LoVo (cell line): ENCODE measurements at regions not wholly inside any gene's neighbourhood (a gene's known extent, or its start where the extent isn't known, plus 50 kb on each side); places are given as distances from the start of the nearest gene placed in this dataset.

Experiments used
- DNase-seq: peaks from one replicate; pipeline ENCODE4 v3.0.0-alpha.2; 2016; ENCODE audit warnings: low spot score

DNA sequence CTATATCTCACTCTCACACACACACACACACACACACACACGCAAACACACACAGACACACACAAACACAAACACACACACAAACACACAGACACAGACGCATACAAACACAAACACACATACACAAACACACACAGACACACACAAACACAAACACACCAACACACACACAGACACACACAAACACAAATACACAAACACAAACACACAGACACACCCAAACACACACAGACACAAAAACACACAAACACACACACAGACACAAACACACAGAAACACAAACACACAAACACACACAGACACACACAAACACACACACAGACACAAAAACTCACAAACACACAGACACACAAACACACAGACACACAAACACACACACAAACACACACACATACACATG, 329.0 kb downstream of the ZNF536 start:
- DNase-seq = no peak

DNA sequence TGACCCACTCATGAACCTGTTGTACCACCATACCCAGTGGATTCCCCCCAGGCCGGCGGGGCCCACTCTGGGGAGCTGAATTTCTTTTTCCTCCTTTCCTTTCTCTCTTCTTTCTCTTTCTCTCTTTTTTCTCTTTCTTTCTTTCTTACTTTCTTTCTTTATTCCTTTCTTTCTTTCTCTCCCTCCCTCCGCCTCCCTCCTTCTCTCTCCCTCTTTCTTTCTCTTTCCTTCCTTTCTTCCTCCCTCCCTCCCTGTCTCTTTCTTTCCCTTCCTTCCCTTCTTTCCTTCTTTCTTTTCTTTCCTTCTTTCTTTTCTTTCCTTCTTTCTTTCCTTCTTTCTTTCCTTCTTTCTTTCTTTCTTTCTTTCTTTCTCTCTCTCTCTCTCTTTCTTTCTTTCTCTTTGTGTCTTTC, 327.7 kb downstream of the ZNF536 start:
- DNase-seq = no peak

DNA sequence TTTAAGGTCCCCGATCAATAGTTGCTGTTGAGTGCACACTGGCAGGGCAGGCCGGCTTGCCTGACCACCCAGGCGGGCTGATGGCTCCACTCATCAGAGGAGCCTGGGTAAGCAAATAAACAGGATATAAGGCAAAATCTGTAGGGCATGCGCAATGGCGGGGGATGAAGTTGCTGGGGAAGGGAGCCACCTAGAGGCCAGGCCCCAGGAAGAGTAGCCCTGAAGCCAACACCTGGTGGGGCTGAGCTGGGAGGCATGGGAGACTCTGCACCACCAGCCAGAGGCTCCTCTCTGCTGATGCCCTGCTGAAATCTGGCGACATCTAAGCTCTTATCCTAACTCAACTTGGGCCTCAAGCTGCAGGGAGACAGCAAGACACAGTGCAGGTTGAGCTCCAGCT, 324.3 kb downstream of the ZNF536 start:
- no peak for DNase-seq

DNA sequence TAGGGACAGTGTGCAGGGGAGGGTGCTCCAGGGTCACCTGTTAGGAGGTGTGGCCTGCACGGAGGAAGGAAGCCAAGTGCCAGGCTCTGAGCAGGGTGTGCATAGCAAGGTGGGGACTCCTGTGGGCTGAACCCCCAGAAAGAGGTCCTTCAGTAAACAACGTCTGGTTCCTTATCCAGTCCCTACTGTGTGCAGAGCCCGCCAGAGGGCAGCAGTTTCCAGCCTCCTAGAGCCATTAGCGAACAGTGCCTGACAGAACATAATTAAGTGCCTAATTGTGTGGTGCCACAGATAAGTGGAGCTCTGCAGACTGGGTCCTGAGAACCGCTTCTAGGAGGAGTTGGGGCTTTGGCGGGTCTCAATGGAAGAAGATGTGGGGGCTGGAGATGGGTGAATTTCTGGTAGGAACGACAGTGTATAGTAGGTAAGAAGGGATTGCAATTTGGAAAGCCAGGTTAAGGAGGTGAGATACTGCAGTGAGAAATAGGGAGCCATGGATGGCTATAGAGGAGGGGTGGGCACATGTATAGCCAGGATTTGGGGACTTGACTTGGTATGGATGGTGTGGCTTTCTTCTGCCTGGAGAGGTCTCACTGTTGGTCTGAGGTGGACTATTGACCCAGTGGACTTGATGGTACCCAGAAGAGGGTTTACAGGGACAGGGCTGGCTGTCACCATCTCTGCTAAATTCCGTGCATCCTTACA, 323.1 kb downstream of the ZNF536 start:
- DNase-seq = no peak

DNA sequence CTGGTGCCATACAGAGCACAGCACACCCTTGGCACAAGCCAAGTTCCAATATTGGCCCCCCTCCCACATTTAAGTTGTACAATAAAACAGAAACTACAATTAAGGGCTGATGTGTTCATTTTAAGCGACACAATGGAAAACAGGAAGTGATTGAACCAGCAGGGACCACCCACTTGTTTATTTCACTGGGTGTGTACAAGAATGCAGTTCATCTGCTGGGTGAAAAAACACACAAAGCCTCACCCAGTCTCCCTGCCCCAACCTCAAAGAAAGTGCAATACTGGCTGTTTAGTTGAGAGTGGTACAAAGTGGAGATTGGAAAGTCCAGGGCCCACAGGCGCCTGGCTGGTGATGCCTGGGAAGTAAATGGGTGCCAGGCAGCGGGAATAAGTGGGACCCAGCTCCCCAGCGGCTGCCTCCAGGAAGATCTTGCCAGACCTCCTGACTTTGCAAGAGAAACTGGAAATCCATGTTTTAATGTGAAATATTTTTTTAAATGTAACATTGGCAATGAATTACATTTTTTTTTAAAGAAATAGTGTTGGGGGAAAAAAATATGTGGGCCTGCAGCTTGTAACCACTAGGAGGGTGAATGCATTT, 322.1 kb downstream of the ZNF536 start:
- DNase-seq = no peak

DNA sequence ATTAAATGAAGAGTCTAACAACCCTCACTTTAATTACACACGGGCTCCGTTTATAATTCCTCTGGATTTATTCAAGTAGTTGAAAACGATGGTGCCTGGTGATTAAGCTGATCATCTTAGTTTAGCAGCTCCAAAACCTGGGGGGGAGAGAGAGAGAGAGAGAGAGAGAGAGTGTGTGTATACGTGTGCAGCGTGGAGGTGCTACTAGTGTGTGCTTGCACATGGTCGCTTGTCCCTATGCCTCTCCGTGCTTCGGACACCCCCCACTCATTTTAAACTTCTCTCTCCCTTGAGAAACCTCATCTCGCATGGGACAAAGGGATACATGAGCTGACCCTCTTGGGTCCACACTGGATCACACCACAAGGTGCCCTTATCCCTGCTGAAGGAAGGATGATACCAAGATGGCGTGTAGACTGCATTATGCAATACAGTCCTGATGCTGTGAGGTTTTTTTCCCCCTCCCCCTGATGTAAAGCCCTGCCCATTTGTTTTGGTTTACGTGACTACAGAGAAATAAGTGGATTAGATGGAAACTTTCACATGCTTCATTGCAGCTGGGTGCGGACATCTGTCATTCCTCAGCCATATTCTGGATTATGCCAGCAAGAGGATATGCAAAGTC, 320.8 kb downstream of the ZNF536 start:
- no peak for DNase-seq

DNA sequence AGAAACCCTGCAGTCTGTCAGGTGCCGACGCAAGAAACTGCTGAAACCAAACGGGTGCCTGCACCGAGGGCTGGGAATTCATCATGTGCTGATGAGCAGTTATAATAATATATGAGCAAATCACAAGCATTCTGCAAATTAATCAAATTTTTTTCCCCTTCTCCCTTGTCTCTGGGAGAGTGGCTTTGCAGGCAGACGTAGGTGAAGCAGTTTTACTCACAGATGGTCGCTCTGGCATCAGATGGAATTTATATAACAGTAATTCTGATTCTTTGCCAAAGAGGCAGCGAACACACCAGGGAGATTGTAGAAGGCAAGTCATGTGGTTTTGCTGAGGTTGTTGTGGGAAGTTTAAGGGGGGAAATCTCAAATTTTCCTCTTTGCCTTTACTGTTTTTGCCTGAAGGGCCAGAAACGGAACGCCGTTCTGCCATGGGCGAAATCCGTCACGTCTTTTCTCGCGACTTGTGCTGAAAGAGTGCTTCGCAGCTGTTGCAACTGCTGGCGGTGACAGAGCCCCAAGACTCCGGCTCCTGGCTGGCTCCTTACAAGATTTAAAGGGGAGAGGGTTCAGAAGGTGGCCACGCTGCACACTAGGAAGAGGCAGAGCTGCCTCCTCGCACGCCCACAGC, 320.1 kb downstream of the ZNF536 start:
- DNase-seq = no peak

DNA sequence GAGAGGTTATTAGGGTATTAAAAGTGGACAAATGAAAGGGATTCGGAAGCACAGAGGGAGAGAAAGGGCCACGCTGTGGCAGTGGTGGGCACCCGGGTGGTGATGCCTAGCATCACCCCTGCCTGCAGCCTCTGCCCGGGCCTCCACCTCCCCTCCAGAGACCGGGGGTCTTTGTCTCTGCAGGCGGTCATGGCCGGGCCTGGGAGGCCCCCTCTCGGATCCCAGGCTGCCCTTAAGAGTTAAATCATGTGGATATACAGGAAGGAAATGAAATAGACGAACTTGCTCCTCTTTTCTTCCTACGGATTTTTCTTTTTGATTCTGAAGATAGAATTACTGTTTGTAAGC, 319.6 kb downstream of the ZNF536 start:
- no peak for DNase-seq

DNA sequence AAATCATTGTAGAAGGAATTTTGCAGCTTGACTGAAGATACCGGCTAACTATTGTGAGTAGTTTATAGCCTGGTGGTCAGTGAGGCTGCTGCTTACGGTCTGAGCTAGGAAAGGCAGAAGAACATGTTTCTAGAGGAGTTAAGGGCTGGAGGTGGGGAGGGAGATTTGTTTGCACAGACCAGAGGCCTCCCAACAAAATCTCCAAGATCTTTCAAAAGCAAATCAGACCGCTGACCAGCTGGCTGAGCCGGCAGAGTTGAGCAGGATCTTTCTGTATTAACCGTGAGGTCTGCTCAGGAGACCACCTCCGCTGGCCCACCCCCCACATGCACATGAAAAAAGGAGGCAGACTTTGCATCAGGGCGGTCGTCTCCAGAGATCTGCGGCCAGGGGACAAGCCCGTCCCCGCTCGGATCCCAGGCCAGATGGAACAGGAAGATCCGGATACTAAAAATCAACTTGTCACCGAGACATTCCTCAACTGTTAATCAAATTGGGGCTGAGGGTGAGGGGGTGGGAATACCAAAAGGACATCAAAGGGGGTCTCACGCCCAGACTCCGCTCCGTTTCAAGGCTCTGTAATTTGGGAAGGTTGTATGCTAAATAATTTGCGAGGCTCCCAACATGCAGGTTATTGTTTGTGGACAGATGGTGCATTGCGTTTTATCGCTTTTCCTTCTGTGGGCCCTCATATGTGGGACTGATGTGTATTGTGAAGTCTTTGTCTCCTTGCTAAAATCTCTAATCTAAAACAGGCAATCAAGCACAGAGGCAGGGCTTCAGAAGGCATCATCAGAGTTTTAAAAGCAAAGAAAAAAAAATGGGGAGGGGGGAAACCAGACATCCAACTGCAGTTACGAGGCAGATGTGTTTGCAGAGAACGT, 319.0 kb downstream of the ZNF536 start:
- no peak for DNase-seq

DNA sequence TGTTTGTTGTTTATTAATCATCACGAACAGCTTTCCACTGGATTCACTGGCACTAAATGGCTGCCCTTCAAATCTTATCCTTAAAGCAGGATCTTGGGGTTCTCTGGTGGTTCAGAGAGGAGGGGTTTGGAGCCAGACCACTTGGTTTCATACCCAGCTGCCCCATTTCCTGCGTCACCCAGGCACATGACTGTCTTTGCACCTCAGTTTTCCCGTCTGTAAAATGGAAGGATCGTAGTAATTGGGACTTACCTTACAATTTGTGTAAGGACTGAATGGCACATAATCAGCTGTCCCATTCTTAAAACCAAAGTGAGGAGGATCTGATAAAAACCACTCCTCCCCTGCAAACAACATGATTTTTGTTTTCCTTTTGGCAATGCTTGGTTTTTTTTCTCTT, 318.3 kb downstream of the ZNF536 start:
- no peak for DNase-seq

DNA sequence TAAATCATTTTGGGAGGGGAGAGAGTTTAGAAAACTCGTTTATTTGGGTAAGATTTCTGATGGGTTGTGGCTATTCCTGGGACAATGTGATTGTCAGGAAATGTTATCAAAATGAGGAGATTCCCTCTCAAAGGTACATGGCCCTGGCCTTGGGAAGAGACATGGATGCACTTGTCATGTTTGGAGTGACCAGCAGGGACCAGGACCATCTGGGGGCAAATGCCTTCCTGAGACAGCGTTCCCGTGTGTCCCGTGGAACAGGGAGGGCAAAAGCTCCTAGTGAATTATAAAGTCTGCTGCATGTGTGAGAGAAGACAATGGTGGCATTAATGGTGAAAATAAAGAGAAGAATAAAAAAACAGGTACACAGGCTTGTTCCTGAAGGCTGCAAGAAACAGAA, 317.3 kb downstream of the ZNF536 start:
- DNase-seq = no peak

DNA sequence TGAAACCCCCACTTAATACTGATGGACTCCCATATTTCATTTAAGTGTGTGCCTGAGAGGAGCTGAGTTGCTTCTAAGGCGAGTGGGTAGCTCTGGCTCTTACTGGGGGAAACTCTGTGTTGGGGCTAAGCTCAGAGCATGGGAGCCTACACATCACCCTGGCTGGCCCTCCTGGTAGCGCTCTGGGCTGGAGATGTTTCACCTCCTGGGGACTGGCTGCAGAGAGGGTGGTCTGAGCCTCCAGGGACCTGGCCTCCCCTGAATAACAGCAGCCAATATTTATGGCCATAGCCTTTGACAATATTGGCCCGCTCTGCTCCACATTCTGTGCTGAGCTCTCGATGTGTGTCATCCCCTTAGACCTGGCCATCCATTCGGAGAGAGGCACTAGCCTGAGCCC, 316.5 kb downstream of the ZNF536 start:
- DNase-seq = no peak

DNA sequence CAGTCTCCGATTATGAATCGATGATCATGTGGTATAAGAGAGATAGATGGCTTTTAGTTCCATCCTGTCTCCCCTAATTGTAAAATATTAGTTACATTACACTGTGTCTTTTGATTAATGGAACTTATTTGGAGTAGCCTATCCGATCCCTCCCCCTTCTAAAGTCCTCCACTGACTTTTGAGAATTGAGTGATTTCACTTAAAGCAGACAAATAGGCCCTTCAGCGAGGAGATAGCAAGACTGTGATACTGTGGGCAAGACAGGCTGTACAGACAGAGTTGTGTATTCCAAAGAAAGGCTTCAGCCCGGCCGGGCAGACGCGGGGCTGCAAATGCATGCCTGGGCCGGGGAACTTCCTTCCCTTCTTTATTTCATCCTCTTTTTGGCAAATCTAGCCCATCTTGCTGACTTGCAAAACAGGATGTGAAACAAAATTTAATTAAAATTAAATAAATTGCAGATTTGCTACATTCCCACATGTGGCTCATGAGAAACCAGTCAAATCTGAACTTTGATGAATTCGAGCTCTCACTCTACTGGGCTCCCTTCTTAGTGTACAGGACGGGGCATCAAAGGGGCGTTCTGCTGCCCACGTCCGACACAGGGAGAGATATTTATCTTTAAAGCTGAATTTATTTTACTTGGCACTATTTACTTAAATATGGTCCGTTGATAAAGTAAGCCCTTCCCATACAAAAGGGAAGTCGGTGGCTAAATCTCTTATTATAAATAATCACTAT, 314.8 kb downstream of the ZNF536 start:
- DNase-seq = no peak

DNA sequence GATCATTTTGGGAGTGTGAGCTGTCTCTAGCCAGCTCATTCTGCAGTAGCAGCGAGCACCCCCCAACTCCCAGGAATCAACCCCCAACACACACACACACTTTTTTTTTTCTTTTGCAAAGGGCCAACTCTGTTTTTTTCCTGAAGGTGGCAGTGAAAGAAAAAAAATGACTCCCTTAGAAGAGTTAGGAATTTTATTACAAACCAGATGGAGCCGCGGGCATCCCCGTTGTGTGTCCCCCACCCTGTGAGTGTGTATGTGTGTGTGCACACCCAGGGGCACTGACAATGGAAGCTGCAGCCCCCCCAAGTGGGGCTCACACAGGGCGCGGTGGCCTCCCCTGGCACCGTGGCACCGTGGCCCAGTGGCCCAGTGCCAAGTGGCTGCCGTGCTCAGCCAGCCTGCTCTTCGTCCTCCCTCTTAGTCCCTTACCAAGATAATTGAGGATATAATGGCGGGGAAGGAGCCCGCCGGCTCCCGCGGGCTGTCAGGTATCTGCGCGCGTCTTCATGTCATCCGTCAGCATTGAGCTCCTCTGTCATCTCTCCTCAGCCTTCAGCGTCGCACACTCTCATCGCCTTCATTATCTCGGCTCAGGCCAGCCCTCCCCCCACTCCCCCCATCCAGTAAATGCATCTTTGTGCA, 314.1 kb downstream of the ZNF536 start:
- no peak for DNase-seq

DNA sequence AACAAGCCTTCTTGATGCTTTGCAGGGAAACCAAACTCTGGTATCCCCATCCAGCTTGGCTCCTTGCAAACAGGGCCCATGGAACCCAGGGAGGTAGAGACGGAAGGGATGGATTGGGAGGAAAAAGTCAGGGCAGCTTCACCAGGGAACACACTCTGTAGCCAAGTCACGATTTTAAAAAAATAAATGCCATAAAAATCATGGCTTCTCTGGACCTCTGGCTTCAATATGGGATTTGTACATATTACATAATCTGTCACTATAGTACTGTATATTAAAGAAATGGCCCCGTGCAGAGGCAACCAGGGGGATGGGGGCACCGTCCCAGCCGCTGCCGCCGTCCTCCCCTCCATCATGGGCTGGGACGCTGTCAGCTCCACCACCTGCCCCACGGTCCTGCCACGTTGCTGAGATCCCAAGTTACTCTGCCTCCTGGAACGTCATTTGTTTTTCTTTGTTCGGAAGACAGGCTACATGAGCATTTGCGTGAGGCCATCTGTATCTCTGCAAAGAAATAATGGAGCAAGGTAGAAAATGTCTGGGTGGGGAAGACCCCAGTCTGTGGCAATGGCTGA, 313.3 kb downstream of the ZNF536 start:
- DNase-seq = no peak

DNA sequence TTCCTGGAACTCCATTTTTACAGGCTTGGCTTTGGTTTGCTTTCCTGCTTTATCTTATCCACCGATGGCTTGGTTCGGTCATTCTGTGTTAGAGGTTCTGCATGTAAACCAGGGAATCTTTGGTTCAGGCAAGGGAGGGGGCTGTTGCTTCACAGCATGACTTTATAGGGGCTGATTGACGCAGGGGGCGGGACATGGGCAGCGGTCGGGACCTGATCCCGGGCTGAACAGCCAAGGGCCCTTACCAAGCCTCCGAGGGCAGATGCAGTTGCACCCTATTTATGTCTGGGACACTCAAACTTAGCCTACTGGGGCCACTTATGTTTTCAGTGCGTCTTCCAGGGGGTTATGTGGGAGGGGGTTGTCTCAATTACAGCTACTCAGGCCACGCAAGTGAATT, 312.4 kb downstream of the ZNF536 start:
- no peak for DNase-seq

DNA sequence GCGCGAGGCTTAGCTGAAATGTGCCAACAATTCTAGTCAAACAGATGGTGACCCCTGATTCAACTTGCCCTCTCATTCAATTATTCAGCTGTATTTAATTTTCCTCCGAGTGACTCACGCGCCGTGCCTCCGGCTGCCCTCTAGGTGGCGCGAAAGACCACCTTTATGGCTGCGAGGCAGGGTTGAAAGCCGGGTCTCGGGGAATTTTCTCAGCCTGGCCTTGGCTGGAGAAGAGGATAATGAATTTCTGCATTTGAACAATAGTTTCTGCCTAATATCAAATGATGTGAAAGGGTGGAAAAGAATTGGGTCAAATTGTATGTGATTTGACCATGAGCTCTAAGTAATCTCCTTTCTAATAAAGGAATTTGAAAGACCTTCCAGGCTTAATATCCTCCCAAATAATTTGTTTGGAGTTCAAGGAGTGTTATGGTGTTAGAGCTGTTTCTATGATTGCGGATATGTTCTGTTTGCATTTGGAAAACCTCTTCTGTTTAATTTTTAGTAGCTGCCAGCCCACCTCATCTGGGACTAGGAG, 310.9 kb downstream of the ZNF536 start:
- peak; percentile 66 for DNase-seq

DNA sequence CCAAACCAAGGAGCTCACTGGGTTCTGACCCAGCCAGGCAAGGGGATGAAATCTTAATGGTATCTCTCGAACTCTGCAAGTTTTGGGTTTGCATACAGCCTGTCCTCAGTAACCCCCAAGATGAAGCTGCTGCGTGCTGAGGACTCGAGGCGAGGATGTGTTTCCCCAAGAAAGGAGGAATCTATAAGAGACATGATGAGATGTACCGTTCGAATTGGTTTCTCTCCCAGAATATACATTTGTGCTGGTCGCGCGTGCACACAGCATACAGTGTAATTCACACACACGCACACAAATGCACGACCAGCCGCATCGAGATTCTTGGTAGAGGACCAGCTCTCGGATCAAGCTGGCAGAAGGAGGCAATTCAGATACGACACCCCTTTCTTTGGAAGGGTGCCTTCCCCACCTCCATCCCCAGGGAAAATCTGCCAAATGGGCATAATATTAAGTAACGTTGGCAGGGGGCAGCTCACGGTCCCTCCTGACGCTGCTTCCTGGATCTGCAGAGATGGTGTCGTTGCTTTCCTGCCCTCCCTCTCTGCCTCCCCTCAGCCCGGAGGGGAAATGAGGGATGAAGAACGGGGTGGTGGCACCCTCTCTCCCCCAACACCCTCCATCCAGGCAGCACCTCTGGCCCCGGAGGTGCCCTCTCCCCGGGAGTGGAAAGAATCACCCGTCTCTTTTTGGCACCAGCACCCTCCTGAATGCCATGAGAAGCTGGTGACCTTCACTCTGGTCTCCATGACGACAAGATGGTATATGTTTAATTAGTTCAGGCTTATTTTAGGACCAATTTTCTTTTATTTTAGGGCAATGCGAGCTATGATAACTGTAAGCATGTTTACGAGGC, 310.2 kb downstream of the ZNF536 start:
- no peak for DNase-seq
